Breast epithelium (tissue), 3 donors: ENCODE measurements at regions not wholly inside any gene's neighbourhood (a gene's known extent, or its start where the extent isn't known, plus 50 kb on each side); places are given as distances from the start of the nearest gene placed in this dataset.

Experiments
- POLR2A ChIP-seq: fragments of 450-650 bp; IDR thresholded peaks from one replicate; pipeline ENCODE4 v1.6.1; 2016; ENCODE audit warnings: antibody characterized with exemption, mild to moderate bottlenecking, moderate library complexity
- TF ChIP-seq, protein P1 (sequence below), 3 donors: fragments of 450-650 bp; IDR thresholded peaks; one replicate each; pipeline ENCODE4 v1.5.1; 2016 to 2017; ENCODE audit warnings: antibody characterized with exemption in 3 of 3, mild to moderate bottlenecking in 3 of 3, moderate library complexity in 3 of 3

- no peak for TF ChIP-seq POLR2A
- TF ChIP-seq, protein P1, sequence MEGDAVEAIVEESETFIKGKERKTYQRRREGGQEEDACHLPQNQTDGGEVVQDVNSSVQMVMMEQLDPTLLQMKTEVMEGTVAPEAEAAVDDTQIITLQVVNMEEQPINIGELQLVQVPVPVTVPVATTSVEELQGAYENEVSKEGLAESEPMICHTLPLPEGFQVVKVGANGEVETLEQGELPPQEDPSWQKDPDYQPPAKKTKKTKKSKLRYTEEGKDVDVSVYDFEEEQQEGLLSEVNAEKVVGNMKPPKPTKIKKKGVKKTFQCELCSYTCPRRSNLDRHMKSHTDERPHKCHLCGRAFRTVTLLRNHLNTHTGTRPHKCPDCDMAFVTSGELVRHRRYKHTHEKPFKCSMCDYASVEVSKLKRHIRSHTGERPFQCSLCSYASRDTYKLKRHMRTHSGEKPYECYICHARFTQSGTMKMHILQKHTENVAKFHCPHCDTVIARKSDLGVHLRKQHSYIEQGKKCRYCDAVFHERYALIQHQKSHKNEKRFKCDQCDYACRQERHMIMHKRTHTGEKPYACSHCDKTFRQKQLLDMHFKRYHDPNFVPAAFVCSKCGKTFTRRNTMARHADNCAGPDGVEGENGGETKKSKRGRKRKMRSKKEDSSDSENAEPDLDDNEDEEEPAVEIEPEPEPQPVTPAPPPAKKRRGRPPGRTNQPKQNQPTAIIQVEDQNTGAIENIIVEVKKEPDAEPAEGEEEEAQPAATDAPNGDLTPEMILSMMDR (IDR thresholded peaks at IDR 0.05): no peak
These were observed 1974.1 kb upstream of the PCDH20 start for GRCh38 chr13:63389756-63390155.
